IPS DF 6.9 (cell line): ENCODE measurements at regions not wholly inside any gene's neighbourhood (a gene's known extent, or its start where the extent isn't known, plus 50 kb on each side); places are given as distances from the start of the nearest gene placed in this dataset.

Source experiments
- DNase-seq: peaks from one replicate; pipeline ENCODE4 v3.0.0-alpha.2; 2013; ENCODE audit warnings: low read depth, low spot score
- H3K27ac ChIP-seq: one replicate; pipeline ENCODE4 v1.5.1; 2013; ENCODE audit warnings: low read length, control low read depth
- H3K27me3 ChIP-seq: 2 replicates; pipeline ENCODE4 v1.6.1; 2013; ENCODE audit warnings: mild to moderate bottlenecking, low read length; ENCODE audit not compliant: control insufficient read depth, insufficient read depth
- H3K36me3 ChIP-seq: 2 replicates; pipeline ENCODE4 v1.6.1; 2013; ENCODE audit warnings: low read length; ENCODE audit not compliant: control insufficient read depth, insufficient read depth
- H3K4me1 ChIP-seq: 2 replicates; pipeline ENCODE4 v1.6.1; 2013; ENCODE audit warnings: low read length; ENCODE audit not compliant: control insufficient read depth, insufficient read depth
- H3K4me3 ChIP-seq: 2 replicates; pipeline ENCODE4 v1.5.1; 2013; ENCODE audit warnings: mild to moderate bottlenecking, low read length
- H3K9me3 ChIP-seq: 2 replicates; pipeline ENCODE4 v1.6.1; 2013; ENCODE audit warnings: low read length, inconsistent platforms; ENCODE audit not compliant: control insufficient read depth, insufficient read depth
- WGBS: extraction: QIAGEN DNeasy Blood & Tissue Kit; methylation state at CpG from one replicate; pipeline ENCODE4 v1.1.7; 2013; ENCODE audit warnings: mixed read lengths, missing lambda C conversion rate; ENCODE audit not compliant: insufficient read length, insufficient coverage; 5-methylcytosine and 5-hydroxymethylcytosine counted together

- no peak for DNase-seq
- Histone ChIP-seq H3K9me3 (no peaks in the 10 kb centered on the region), H3K4me1 (no peaks in the 10 kb centered on the region), H3K27me3 (no peaks in the 10 kb centered on the region), H3K4me3 (no peak overlapping the region), H3K27ac (no peak overlapping the region), H3K36me3 (no peaks in the 10 kb centered on the region)
Measured at GRCh38 chr4:179182741-179183140, 1740.5 kb upstream of the AGA start.

- Histone ChIP-seq H3K4me3 (no peak overlapping the region), H3K27ac (no peak overlapping the region), H3K27me3 (no peaks in the 10 kb centered on the region), H3K4me1 (no peaks in the 10 kb centered on the region), H3K9me3 (no peaks in the 10 kb centered on the region), H3K36me3 (no peaks in the 10 kb centered on the region)
- DNase-seq = no peak
- WGBS = no CpG with 5 or more reads among the region's 2 CpGs
Measured at GRCh38 chr4:179195887-179196286, 1753.7 kb upstream of the AGA start.

- H3K27ac ChIP-seq = no peak overlapping the region
- WGBS = no CpG with 5 or more reads among the region's 4 CpGs
- no peaks in the 10 kb centered on the region for H3K36me3 ChIP-seq
- H3K27me3 ChIP-seq = no peaks in the 10 kb centered on the region
- no peaks in the 10 kb centered on the region for H3K4me1 ChIP-seq
- H3K9me3 ChIP-seq = no peaks in the 10 kb centered on the region
- no peak overlapping the region for H3K4me3 ChIP-seq
- DNase-seq = no peak
Measured at GRCh38 chr4:179196511-179196910, 1754.3 kb upstream of the AGA start.

GRCh38 chr4:179200681-179201080 is 1758.4 kb upstream of the AGA start:
- Histone ChIP-seq H3K4me3 (no peak overlapping the region), H3K36me3 (no peaks in the 10 kb centered on the region), H3K27me3 (no peaks in the 10 kb centered on the region), H3K4me1 (no peaks in the 10 kb centered on the region), H3K9me3 (no peaks in the 10 kb centered on the region), H3K27ac (no peak overlapping the region)
- no peak for DNase-seq
- WGBS = no CpG with 5 or more reads among the region's 7 CpGs

GRCh38 chr4:179225594-179225993 is 1783.4 kb upstream of the AGA start:
- no peak for DNase-seq
- no peaks in the 10 kb centered on the region for H3K36me3 ChIP-seq
- WGBS = no CpG with 5 or more reads among the region's 5 CpGs

GRCh38 chr4:179248821-179249220 is 1806.6 kb upstream of the AGA start:
- H3K27me3 ChIP-seq = no peaks in the 10 kb centered on the region
- H3K9me3 ChIP-seq = no peaks in the 10 kb centered on the region
- H3K4me1 ChIP-seq = no peaks in the 10 kb centered on the region
- no CpG with 5 or more reads among the region's 1 CpG for WGBS
- H3K36me3 ChIP-seq = no peaks in the 10 kb centered on the region
- no peak overlapping the region for H3K27ac ChIP-seq
- H3K4me3 ChIP-seq = no peak overlapping the region
- DNase-seq = no peak

More at GRCh38 chr4:179225594-179225993, 1783.4 kb upstream of the AGA start:
- H3K4me1 ChIP-seq = no peaks in the 10 kb centered on the region
- H3K9me3 ChIP-seq = no peaks in the 10 kb centered on the region
- no peak overlapping the region for H3K4me3 ChIP-seq
- no peaks in the 10 kb centered on the region for H3K27me3 ChIP-seq
- no peak overlapping the region for H3K27ac ChIP-seq

- no peaks in the 10 kb centered on the region for H3K36me3 ChIP-seq
- no peaks in the 10 kb centered on the region for H3K9me3 ChIP-seq
- H3K27ac ChIP-seq = no peak overlapping the region
- no peak for DNase-seq
- H3K4me1 ChIP-seq = no peaks in the 10 kb centered on the region
- H3K4me3 ChIP-seq = no peak overlapping the region
- no peaks in the 10 kb centered on the region for H3K27me3 ChIP-seq
- no CpG with 5 or more reads among the region's 2 CpGs for WGBS
Measured at GRCh38 chr4:179268791-179269190, 1826.6 kb upstream of the AGA start.

- no peak for DNase-seq
- Histone ChIP-seq H3K4me3 (no peak overlapping the region), H3K9me3 (no peaks in the 10 kb centered on the region), H3K27me3 (no peaks in the 10 kb centered on the region), H3K27ac (no peak overlapping the region), H3K36me3 (no peaks in the 10 kb centered on the region), H3K4me1 (no peaks in the 10 kb centered on the region)
Measured at GRCh38 chr4:179272282-179272681, 1830.0 kb upstream of the AGA start.

- H3K36me3 ChIP-seq = no peaks in the 10 kb centered on the region
- H3K27ac ChIP-seq = no peak overlapping the region
- H3K9me3 ChIP-seq = no peaks in the 10 kb centered on the region
- H3K4me3 ChIP-seq = no peak overlapping the region
- H3K27me3 ChIP-seq = no peaks in the 10 kb centered on the region
- no CpG with 5 or more reads among the region's 2 CpGs for WGBS
- no peaks in the 10 kb centered on the region for H3K4me1 ChIP-seq
- DNase-seq = no peak
Measured at GRCh38 chr4:179278647-179279046, 1836.4 kb upstream of the AGA start.

- no peaks in the 10 kb centered on the region for H3K9me3 ChIP-seq
- no peaks in the 10 kb centered on the region for H3K36me3 ChIP-seq
- no peaks in the 10 kb centered on the region for H3K27me3 ChIP-seq
- H3K4me1 ChIP-seq = no peaks in the 10 kb centered on the region
- WGBS = no CpG with 5 or more reads among the region's 3 CpGs
- DNase-seq = no peak
- no peak overlapping the region for H3K4me3 ChIP-seq
- no peak overlapping the region for H3K27ac ChIP-seq
Measured at GRCh38 chr4:179285696-179286095, 1843.5 kb upstream of the AGA start.

- Histone ChIP-seq H3K27me3 (no peaks in the 10 kb centered on the region), H3K4me3 (no peak overlapping the region), H3K9me3 (no peaks in the 10 kb centered on the region), H3K36me3 (no peaks in the 10 kb centered on the region), H3K27ac (no peak overlapping the region), H3K4me1 (peaks cover 5% of the 10 kb centered on the region; the same call in 1 of the 2 replicates)
- DNase-seq = no peak
Measured at GRCh38 chr4:179291657-179292056, 1849.4 kb upstream of the AGA start.
